SK-N-MC (cell line): ENCODE measurements at regions not wholly inside any gene's neighbourhood (a gene's known extent, or its start where the extent isn't known, plus 50 kb on each side); places are given as distances from the start of the nearest gene placed in this dataset.
A peak's percentile ranks its signal among the peaks of the same experiment; 100 is the strongest.
"Not testable (repeated sequence)": the region's sequence is repeated elsewhere in the genome, so short reads cannot be mapped to it uniquely, and the experiment has no call there.

ENCODE experiments used
- DNase-seq: peaks from one replicate; pipeline ENCODE4 v3.0.0-alpha.2; 2011; ENCODE audit warnings: low read depth, low spot score
- H3K27ac ChIP-seq: fragments of 200-600 bp; sonication (generic); 2 replicates; pipeline ENCODE4 v1.5.1; 2016; ENCODE audit warnings: mixed run types
- H3K36me3 ChIP-seq: fragments of 200-600 bp; sonication (generic); 2 replicates; pipeline ENCODE4 v1.6.1; 2017; ENCODE audit warnings: antibody characterized with exemption, low read length, mixed read lengths; ENCODE audit not compliant: insufficient read depth
- H3K4me3 ChIP-seq: fragments of 200-600 bp; sonication (generic); 2 replicates; pipeline ENCODE4 v1.5.1; 2016
- H3K9ac ChIP-seq: fragments of 200-600 bp; sonication (generic); 2 replicates; pipeline ENCODE4 v1.8.0; 2017; ENCODE audit warnings: mixed run types, mixed read lengths; ENCODE audit not compliant: insufficient read length
- H3K9me3 ChIP-seq: fragments of 200-600 bp; sonication (generic); 2 replicates; pipeline ENCODE4 v1.6.1; 2017; ENCODE audit warnings: low read depth, mild to moderate bottlenecking, antibody characterized with exemption, low read length, moderate library complexity, mixed read lengths
- EZH2 ChIP-seq: fragments of 200-600 bp; sonication (generic); IDR thresholded peaks from one replicate; pipeline ENCODE4 v1.6.1; 2017; ENCODE audit warnings: antibody characterized with exemption
- FOXP2 ChIP-seq: optimal IDR thresholded peaks from 2 replicates; pipeline ENCODE3; 2011; ENCODE audit warnings: mild to moderate bottlenecking, moderate library complexity; ENCODE audit not compliant: insufficient read depth; ENCODE audit errors: extremely low read length, control extremely low read depth
- POLR2AphosphoS5 ChIP-seq: IDR thresholded peaks from 2 replicates; pipeline ENCODE4 v1.6.1; 2012; ENCODE audit warnings: mild to moderate bottlenecking, low read depth, low read length, borderline replicate concordance

DNA sequence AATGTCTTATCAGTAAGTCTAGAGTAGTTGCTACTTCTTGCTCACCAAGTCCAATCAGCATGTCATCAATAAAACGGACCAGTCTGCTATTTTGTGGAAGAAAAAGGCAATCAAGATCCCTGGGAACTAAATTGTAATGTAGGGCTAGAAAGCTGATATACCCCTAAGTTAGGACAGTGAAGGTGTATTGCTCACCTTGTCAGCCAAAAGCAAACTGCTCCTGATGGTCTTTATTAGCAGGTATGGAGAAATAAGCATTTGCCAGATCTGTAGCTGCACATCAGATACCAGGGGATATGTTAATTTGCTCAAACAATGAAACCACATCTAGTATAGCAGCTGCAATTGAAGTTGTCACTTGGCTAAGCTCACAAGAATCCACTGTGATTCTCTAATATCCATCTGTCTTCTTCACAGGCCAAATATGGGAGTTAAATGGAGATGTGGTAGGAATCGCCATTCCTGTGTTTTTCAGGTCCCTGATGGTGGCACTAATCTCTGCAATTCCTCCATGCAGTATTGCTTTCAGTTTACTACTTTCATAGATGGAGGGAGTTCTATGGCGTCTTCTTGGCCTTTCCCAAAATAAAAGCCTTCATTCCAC is 75.0 kb downstream of the TMEM237 start:
- DNase-seq, result no peak
- H3K9ac ChIP-seq, result no peak overlapping the region
- no peaks in the 10 kb centered on the region for H3K36me3 ChIP-seq
- H3K9me3 ChIP-seq, result no peaks in the 10 kb centered on the region
- no peak for TF ChIP-seq EZH2
- TF ChIP-seq POLR2AphosphoS5, result no peak
- TF ChIP-seq FOXP2, result no peak
- H3K27ac ChIP-seq, result no peak overlapping the region
- no peak overlapping the region for H3K4me3 ChIP-seq

DNA sequence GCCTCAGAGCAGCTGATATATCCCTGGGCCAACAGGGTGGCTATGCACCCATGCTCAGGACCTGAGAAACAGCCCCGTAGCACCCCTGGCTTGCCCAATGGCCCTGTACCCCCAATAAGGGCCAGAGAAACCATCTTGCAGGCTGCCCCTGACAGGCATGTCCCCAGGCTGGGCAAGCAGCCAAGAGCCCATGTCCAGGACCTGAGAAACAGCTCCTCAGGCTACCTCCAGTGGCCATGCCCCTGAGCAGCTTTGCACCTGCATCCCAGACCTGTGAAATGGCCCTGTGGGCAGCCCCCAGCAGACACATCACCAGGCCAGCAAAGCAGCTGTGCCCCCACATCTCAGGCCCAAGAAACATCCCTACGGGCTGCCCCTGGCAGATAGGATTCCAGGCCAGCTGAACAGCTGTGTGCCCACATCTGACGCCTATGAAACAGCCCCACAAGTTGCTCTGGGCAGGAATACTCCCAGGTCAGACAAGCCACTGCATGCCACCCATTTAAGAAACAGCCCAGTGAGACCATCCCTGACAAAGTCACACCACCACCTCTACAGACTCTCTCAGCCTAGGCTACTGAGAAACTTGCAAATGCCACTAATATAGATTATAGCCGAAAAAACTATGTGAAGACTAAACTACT is 84.1 kb downstream of the TMEM237 start:
- Histone ChIP-seq H3K36me3 (no peaks in the 10 kb centered on the region), H3K4me3 (no peak overlapping the region), H3K9me3 (no peaks in the 10 kb centered on the region), H3K27ac (no peak overlapping the region), H3K9ac (no peak overlapping the region)
- TF ChIP-seq FOXP2 (no peak), EZH2 (no peak), POLR2AphosphoS5 (no peak)
- DNase-seq, result no peak

DNA sequence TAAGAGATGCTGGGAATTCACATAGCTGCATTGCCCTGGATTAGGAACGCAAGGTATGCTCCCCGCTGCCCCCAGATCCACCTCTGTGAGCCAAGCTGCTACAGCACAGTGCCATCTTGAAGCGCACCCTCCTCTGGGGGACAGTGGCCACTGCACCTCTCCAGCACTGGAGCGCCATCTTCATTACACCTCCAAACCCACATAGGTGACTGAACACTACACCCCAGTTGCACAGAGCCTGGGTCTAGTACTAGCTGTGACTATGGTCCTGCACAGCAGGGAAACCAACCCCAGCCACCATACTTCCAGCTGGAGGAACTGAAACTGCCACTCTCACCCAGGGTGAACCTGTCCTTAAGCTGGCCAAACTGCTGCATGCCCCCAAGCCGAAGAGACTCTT is 84.6 kb downstream of the TMEM237 start:
- TF ChIP-seq POLR2AphosphoS5 (no peak), EZH2 (no peak), FOXP2 (no peak)
- Histone ChIP-seq H3K4me3 (no peak overlapping the region), H3K27ac (no peak overlapping the region), H3K9ac (no peak overlapping the region), H3K36me3 (no peaks in the 10 kb centered on the region), H3K9me3 (no peaks in the 10 kb centered on the region)
- no peak for DNase-seq

DNA sequence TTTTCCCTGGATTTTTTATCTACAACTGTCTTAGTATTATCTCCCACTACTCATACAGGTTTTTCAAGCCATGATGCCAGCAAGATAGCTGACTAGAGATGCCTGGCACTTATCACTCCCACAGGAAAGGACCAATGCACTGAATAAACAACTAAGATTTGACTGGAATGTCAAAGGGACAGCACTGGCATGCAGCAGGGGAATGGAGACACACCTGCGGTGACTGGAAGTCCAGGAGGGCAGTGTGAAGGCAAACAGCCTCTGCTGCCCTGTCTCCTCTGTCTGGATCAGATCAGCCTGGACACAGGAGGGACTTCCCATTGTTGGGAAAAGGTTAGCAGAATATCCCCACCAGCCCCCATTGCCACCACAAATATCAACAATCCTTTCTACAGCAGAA is 85.1 kb downstream of the TMEM237 start:
- no peaks in the 10 kb centered on the region for H3K36me3 ChIP-seq
- TF ChIP-seq POLR2AphosphoS5 (no peak), EZH2 (no peak), FOXP2 (no peak)
- no peak for DNase-seq
- H3K9me3 ChIP-seq, result no peaks in the 10 kb centered on the region
- H3K27ac ChIP-seq, result no peak overlapping the region
- no peak overlapping the region for H3K4me3 ChIP-seq
- no peak overlapping the region for H3K9ac ChIP-seq

DNA sequence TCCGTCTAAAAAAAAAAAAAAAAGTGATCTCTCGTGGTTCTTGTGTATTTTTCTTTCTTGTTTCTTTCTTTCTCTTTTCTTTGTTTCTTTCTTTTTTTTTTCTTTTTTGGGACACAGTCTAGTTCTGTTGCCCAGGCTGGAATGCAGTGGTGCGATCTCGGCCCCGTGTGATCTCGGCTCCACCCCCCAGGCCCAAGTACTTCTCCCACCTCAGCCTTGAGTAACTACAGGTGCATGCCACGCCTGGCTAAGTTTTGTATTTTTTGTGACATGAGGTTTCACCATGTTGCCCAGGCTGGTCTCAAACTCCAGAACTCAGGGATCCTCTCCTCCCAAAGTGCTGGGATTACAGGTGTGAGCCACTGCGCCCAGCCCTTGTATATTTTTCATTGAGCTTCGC is 91.4 kb downstream of the TMEM237 start:
- no peak for TF ChIP-seq POLR2AphosphoS5
- TF ChIP-seq FOXP2, result no peak
- TF ChIP-seq EZH2, result no peak
- H3K9me3 ChIP-seq, result no peaks in the 10 kb centered on the region
- H3K27ac ChIP-seq, result no peak overlapping the region
- no peak overlapping the region for H3K9ac ChIP-seq
- DNase-seq, result no peak
- no peaks in the 10 kb centered on the region for H3K36me3 ChIP-seq
- H3K4me3 ChIP-seq, result no peak overlapping the region

DNA sequence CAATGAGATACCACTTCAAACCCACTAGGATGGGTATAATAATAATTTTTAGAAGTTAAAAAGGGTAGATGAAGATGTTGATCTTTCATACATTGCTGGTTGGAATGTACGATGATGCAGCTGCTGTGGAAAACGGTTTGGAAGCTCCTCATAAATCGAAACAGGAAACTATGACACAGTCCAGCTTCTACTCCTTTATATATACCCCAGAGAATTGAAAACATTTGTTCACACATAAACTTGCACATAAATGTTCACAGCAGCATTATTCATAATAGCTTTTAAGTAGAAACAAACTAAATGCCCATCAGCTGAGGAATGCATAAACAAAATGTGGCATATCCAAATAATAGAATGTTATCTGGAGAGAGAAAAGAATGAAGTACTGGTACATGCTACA is 95.0 kb downstream of the STRADB start:
- Histone ChIP-seq H3K36me3 (no peaks in the 10 kb centered on the region), H3K27ac (no peak overlapping the region), H3K9ac (no peak overlapping the region), H3K9me3 (no peaks in the 10 kb centered on the region), H3K4me3 (no peak overlapping the region)
- DNase-seq, result no peak
- TF ChIP-seq FOXP2, result no peak
- TF ChIP-seq EZH2, result no peak
- TF ChIP-seq POLR2AphosphoS5, result no peak

DNA sequence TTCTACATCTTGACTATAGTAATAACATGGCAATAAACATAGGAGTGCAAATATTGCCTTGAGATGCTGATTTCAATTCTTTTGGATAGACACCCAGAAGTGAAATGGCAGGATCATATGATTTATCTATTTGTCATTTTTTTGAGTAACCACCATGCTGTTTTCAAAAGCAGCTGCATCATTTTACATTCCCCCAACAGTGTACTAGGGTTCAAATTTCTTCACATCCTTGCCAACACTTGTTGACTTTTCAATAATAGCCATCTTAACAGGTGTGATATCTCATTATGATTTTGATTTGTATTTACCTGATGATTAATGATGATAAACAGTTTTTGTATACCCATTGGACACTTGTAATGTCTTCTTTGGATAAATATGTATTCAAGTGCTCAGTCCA is 90.8 kb downstream of the STRADB start:
- TF ChIP-seq POLR2AphosphoS5 (no peak), FOXP2 (no peak), EZH2 (no peak)
- Histone ChIP-seq H3K27ac (no peak overlapping the region), H3K4me3 (no peak overlapping the region), H3K36me3 (no peaks in the 10 kb centered on the region), H3K9ac (no peak overlapping the region), H3K9me3 (no peaks in the 10 kb centered on the region; the same call in 1 of the 2 replicates)
- no peak for DNase-seq

DNA sequence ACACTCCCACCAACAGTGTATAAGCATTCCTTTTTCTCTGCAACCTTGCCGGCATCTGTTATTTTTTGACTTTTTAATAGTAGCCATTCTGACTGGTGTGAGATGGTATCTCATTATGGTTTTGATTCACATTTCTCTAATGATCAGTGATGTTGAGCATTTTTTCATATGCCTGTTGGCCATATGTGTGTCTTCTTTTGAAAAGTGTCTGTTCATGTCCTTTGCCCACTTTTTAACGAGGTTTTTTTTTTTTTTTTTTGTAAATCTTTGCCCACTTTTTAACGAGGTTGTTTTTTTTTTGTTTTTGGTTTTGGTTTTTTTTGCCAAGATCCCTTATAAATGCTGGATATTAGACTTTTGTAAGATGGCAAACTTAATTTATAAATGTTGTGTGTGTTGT is 87.7 kb downstream of the STRADB start:
- H3K9me3 ChIP-seq, H3K36me3 ChIP-seq, H3K9ac ChIP-seq, H3K27ac ChIP-seq, DNase-seq, H3K4me3 ChIP-seq: not testable (repeated sequence)

DNA sequence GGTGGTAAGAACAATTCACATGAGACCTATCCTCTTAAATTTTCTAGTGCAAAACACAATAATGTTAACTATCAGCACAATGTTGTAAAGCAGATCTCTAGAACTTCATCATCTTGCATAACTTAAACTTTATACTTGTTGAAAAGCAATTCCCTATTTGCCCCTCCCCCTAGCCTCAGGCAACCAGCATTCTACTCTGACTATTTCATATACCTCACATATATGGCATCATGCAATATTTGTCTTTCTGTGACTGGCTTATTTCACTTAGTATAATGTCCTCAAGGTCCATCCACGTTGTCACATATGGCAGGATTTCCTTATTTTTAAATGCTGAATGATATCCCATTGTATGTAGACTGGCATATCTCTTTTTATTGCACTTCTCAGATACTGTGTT is 86.5 kb downstream of the STRADB start:
- Histone ChIP-seq H3K36me3 (no peaks in the 10 kb centered on the region), H3K9ac (no peak overlapping the region), H3K9me3 (no peaks in the 10 kb centered on the region; the same call in 1 of the 2 replicates), H3K27ac (peak overlapping the region; percentile 71), H3K4me3 (no peak overlapping the region; the same call in 1 of the 2 replicates)
- peak; percentile 56 for DNase-seq
- TF ChIP-seq FOXP2 (no peak), POLR2AphosphoS5 (no peak), EZH2 (no peak)
